SK-N-SH treated with all-trans-retinoic acid at 6 μM for 48 hours (cell line): ENCODE measurements at regions not wholly inside any gene's neighbourhood (a gene's known extent, or its start where the extent isn't known, plus 50 kb on each side); places are given as distances from the start of the nearest gene placed in this dataset.

Source experiments
- CREB5 ChIP-seq: fragments of 250-450 bp; sonication (Bioruptor Pico); IDR thresholded peaks from 2 replicates; pipeline ENCODE4 v1.5.1; 2020; ENCODE audit warnings: low read depth, mild to moderate bottlenecking, moderate library complexity
- PATZ1 ChIP-seq: fragments of 250-450 bp; sonication (Bioruptor Pico); IDR thresholded peaks from 2 replicates; pipeline ENCODE4 v1.8.0; 2020; ENCODE audit warnings: mild to moderate bottlenecking, moderate library complexity, borderline replicate concordance
- ZNF565 ChIP-seq: fragments of 450-650 bp; formaldehyde crosslinking; conservative IDR thresholded peaks from 2 replicates; pipeline ENCODE4 v1.5.0; 2020; ENCODE audit warnings: low read depth, mild to moderate bottlenecking, moderate library complexity

- no peak for TF ChIP-seq PATZ1 (CRISPR knock-in tag)
- TF ChIP-seq ZNF565, result no peak
- no peak for TF ChIP-seq CREB5 (CRISPR knock-in tag)
Measured at GRCh38 chr10:107423903-107424302, 259.4 kb upstream of the SORCS1 start.
